RWPE2 (cell line): ENCODE measurements at regions not wholly inside any gene's neighbourhood (a gene's known extent, or its start where the extent isn't known, plus 50 kb on each side); places are given as distances from the start of the nearest gene placed in this dataset.

Experiments
- ATAC-seq: fragments of 200-7000 bp; cut with Tn5 transposase; 3 replicates; pipeline ENCODE4 v1.9.1; 2021; ENCODE audit warnings: low read depth
- DNase-seq: peaks from one replicate; pipeline ENCODE4 v3.0.0-alpha.2; 2020; ENCODE audit warnings: low spot score
- H3K27ac ChIP-seq: fragments of 450-650 bp; 2 replicates; pipeline ENCODE4 v1.5.1; 2017; ENCODE audit warnings: mild to moderate bottlenecking; ENCODE audit not compliant: poor library complexity, severe bottlenecking
- H3K27me3 ChIP-seq: fragments of 250-450 bp; sonication (Bioruptor Pico); 2 replicates; pipeline ENCODE4 v1.5.1; 2021; ENCODE audit warnings: mild to moderate bottlenecking, moderate library complexity; ENCODE audit not compliant: insufficient read depth, poor library complexity, severe bottlenecking
- H3K36me3 ChIP-seq: fragments of 250-450 bp; sonication (Bioruptor Pico); 2 replicates; pipeline ENCODE4 v1.5.1; 2020; ENCODE audit warnings: low read depth, mild to moderate bottlenecking, moderate library complexity
- H3K4me1 ChIP-seq: fragments of 250-450 bp; sonication (Bioruptor Pico); 2 replicates; pipeline ENCODE4 v1.5.1; 2021; ENCODE audit warnings: mild to moderate bottlenecking, moderate library complexity; ENCODE audit not compliant: insufficient read depth, poor library complexity, severe bottlenecking
- H3K4me3 ChIP-seq: fragments of 250-450 bp; sonication (Bioruptor Pico); 2 replicates; pipeline ENCODE4 v1.5.1; 2021; ENCODE audit warnings: mild to moderate bottlenecking, moderate library complexity; ENCODE audit not compliant: severe bottlenecking
- H3K9me3 ChIP-seq: fragments of 250-450 bp; sonication (Bioruptor Pico); 2 replicates; pipeline ENCODE4 v1.5.1; 2021; ENCODE audit warnings: mild to moderate bottlenecking, moderate library complexity; ENCODE audit not compliant: severe bottlenecking
- CTCF ChIP-seq: fragments of 450-650 bp; IDR thresholded peaks from one replicate; pipeline ENCODE4 v1.5.1; 2017; ENCODE audit warnings: mild to moderate bottlenecking, moderate library complexity; ENCODE audit not compliant: poor library complexity, severe bottlenecking

DNA sequence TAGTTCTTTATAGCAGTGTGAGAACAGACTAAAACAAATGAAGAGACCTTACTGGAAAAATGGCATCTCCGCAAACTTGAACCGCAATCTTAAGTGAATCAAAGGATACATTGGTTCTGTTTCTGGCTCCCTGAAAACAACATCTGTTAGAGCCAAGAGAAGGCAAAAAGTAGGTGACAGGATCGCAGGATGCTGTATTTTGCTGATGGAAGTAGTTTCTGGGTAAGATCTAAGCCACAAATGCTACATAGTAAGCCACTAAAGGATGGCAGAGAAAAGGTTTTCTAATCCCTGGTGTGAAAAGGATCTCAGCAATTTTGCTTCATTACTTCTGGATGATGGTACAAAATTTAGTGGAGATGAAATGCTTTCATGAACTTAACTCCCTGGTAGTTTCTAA lies 63.3 kb upstream of the HTR4 start:
- TF ChIP-seq CTCF, result no peak
- Histone ChIP-seq H3K27me3 (no peaks in the 10 kb centered on the region), H3K4me1 (no peaks in the 10 kb centered on the region), H3K9me3 (no peaks in the 10 kb centered on the region), H3K4me3 (no peak overlapping the region), H3K27ac (no peak overlapping the region), H3K36me3 (no peaks in the 10 kb centered on the region)
- DNase-seq (no peak), ATAC-seq (no peak)

DNA sequence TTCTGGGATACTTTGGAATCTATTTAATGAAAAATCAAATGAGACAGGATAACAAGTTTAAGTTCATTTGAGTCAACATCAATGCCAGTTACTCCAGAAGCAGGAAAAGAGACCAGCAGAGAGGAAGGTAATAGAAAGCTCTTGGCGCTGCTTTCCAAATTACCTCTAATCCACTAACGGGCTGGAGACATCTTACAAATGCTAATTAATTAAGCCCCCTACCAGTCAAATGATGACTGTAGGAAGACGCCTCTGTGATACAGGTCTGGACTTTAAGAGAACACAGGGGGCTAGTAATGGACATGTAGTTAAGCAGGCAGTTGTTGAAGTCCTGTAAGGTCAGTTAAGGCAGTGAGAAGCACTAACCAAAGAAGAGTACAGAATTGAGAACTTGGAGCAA lies 65.3 kb upstream of the HTR4 start:
- H3K4me3 ChIP-seq, result no peak overlapping the region
- H3K4me1 ChIP-seq, result no peaks in the 10 kb centered on the region
- no peaks in the 10 kb centered on the region for H3K27me3 ChIP-seq
- ATAC-seq (no peak), DNase-seq (no peak)
- H3K27ac ChIP-seq, result no peak overlapping the region
- no peaks in the 10 kb centered on the region for H3K9me3 ChIP-seq
- no peaks in the 10 kb centered on the region for H3K36me3 ChIP-seq
- no peak for TF ChIP-seq CTCF

GRCh38 chr5:148720257-148720656 lies 65.9 kb upstream of the HTR4 start:
- Histone ChIP-seq H3K4me1 (no peaks in the 10 kb centered on the region), H3K36me3 (no peaks in the 10 kb centered on the region), H3K9me3 (no peaks in the 10 kb centered on the region), H3K27ac (no peak overlapping the region), H3K27me3 (no peaks in the 10 kb centered on the region), H3K4me3 (no peak overlapping the region)
- no peak for ATAC-seq
- no peak for TF ChIP-seq CTCF
- DNase-seq, result no peak

- H3K9me3 ChIP-seq, result no peaks in the 10 kb centered on the region
- ATAC-seq, result no peak
- H3K36me3 ChIP-seq, result no peaks in the 10 kb centered on the region
- no peak for DNase-seq
- H3K4me3 ChIP-seq, result no peak overlapping the region
- no peak for TF ChIP-seq CTCF
- no peaks in the 10 kb centered on the region for H3K4me1 ChIP-seq
- no peak overlapping the region for H3K27ac ChIP-seq
- H3K27me3 ChIP-seq, result no peaks in the 10 kb centered on the region
These were observed 68.8 kb upstream of the HTR4 start for GRCh38 chr5:148723143-148723542.

DNA sequence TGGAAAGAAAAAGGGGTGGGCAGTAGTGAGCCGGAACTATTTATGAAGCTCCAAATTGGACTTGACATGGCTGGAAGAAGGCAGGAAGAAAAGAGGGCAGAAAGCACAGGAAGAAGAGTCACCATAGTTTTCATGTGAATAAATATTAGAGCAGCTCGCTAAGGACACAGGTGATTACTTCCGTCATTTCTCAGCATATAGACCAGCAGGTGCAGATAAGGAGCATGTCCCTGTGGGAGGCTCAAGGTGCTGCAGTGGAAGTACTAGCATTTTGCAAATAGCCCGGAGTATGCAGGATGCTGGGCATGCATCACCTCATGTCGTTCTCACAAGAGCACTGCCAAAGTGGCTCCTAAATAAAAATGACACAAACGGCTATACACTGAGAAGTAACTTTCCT lies 71.3 kb upstream of the HTR4 start:
- no peak for TF ChIP-seq CTCF
- Histone ChIP-seq H3K27me3 (no peaks in the 10 kb centered on the region), H3K4me1 (no peaks in the 10 kb centered on the region), H3K27ac (no peak overlapping the region), H3K4me3 (no peak overlapping the region), H3K36me3 (no peaks in the 10 kb centered on the region), H3K9me3 (no peaks in the 10 kb centered on the region)
- ATAC-seq (no peak), DNase-seq (no peak)
